ENCODE measurements at regions not wholly inside any gene's neighbourhood (a gene's known extent, or its start where the extent isn't known, plus 50 kb on each side); places are given as distances from the start of the nearest gene placed in this dataset.

- TF ChIP-seq POLR2A (IDR thresholded peaks at IDR 0.05) (no peak), CTCF (IDR thresholded peaks at IDR 0.05) (no peak), POLR2AphosphoS5 (IDR thresholded peaks at IDR 0.05) (no peak)
Observed at GRCh38 chr9:3023449-3023848, 179.6 kb upstream of the PUM3 start.
